HG02981 (cell line): ENCODE measurements at regions not wholly inside any gene's neighbourhood (a gene's known extent, or its start where the extent isn't known, plus 50 kb on each side); places are given as distances from the start of the nearest gene placed in this dataset.

ENCODE experiments used
- ATAC-seq: cut with Tn5 transposase; IDR thresholded peaks from one replicate; pipeline ENCODE4 v1.9.1; 2021; ENCODE audit warnings: mild to moderate bottlenecking, moderate library complexity; ENCODE audit not compliant: unreplicated experiment

- ATAC-seq, result no peak
Measured at GRCh38 chr13:100817928-100818327, 143.3 kb upstream of the TMTC4 start.

GRCh38 chr13:100815476-100816046 lies 141.0 kb upstream of the TMTC4 start:
- ATAC-seq, result no peak

- no peak for ATAC-seq
Measured at GRCh38 chr13:100812982-100813584, 138.5 kb upstream of the TMTC4 start.

GRCh38 chr13:100811928-100812327 lies 137.3 kb upstream of the TMTC4 start:
- ATAC-seq, result no peak

GRCh38 chr13:100811024-100811865 lies 136.7 kb upstream of the TMTC4 start:
- no peak for ATAC-seq

- ATAC-seq, result no peak
Measured at GRCh38 chr13:100810481-100810880, 135.9 kb upstream of the TMTC4 start.

- no peak for ATAC-seq
Measured at GRCh38 chr13:100809856-100810255, 135.3 kb upstream of the TMTC4 start.

- ATAC-seq, result no peak
Measured at GRCh38 chr13:100809129-100809390, 134.5 kb upstream of the TMTC4 start.

GRCh38 chr13:100808330-100809128 lies 133.9 kb upstream of the TMTC4 start:
- no peak for ATAC-seq

- no peak for ATAC-seq
Measured at GRCh38 chr13:100803091-100803490, 128.5 kb upstream of the TMTC4 start.

GRCh38 chr13:100800283-100800875 lies 125.8 kb upstream of the TMTC4 start:
- ATAC-seq, result no peak

GRCh38 chr13:100798739-100799361 lies 124.3 kb upstream of the TMTC4 start:
- ATAC-seq, result no peak

- ATAC-seq, result no peak
Measured at GRCh38 chr13:100797921-100798320, 123.3 kb upstream of the TMTC4 start.

- ATAC-seq, result no peak
Measured at GRCh38 chr13:100796463-100796862, 121.9 kb upstream of the TMTC4 start.

- no peak for ATAC-seq
Measured at GRCh38 chr13:100794575-100794974, 120.0 kb upstream of the TMTC4 start.

- no peak for ATAC-seq
Measured at GRCh38 chr13:100790405-100790804, 115.8 kb upstream of the TMTC4 start.

- ATAC-seq, result peak; percentile 51
Measured at GRCh38 chr13:100789968-100790367, 115.4 kb upstream of the TMTC4 start.

- ATAC-seq, result no peak
Measured at GRCh38 chr13:100789481-100789880, 114.9 kb upstream of the TMTC4 start.

- no peak for ATAC-seq
Measured at GRCh38 chr13:100789025-100789424, 114.4 kb upstream of the TMTC4 start.

GRCh38 chr13:100788540-100788939 lies 113.9 kb upstream of the TMTC4 start:
- no peak for ATAC-seq

GRCh38 chr13:100787899-100788298 lies 113.3 kb upstream of the TMTC4 start:
- ATAC-seq, result no peak
